ENCODE measurements at regions not wholly inside any gene's neighbourhood (a gene's known extent, or its start where the extent isn't known, plus 50 kb on each side); places are given as distances from the start of the nearest gene placed in this dataset.

- TF ChIP-seq CTCF (IDR thresholded peaks at IDR 0.05) (peak in 1 of 7 experiments; percentile 1), POLR2A (IDR thresholded peaks at IDR 0.05) (no peak)
Observed at GRCh38 chr4:77305766-77306165, 148.8 kb downstream of the CCNG2 start.
